GM23338 (cell line): ENCODE measurements at regions not wholly inside any gene's neighbourhood (a gene's known extent, or its start where the extent isn't known, plus 50 kb on each side); places are given as distances from the start of the nearest gene placed in this dataset.

Experiments
- ATAC-seq: fragments of 200-7000 bp; cut with Tn5 transposase; 3 replicates; pipeline ENCODE4 v1.9.1; 2020
- DNase-seq: peaks from one replicate; pipeline ENCODE4 v3.0.0-alpha.2; 2015; ENCODE audit warnings: low spot score
- H2AFZ ChIP-seq: fragments of 200-600 bp; sonication (generic); 2 replicates; pipeline ENCODE4 v1.8.0; 2016; ENCODE audit warnings: antibody characterized with exemption, mild to moderate bottlenecking, moderate library complexity
- H3F3A ChIP-seq: fragments of 200-600 bp; sonication (generic); replicated peaks from 2 replicates; pipeline ENCODE4 v1.8.0; 2017; ENCODE audit warnings: antibody characterized with exemption, mixed run types, low read depth
- H3K27ac ChIP-seq: fragments of 200-600 bp; sonication (generic); 2 replicates; pipeline ENCODE4 v1.6.1; 2016; ENCODE audit warnings: low read depth
- H3K27me3 ChIP-seq: fragments of 200-600 bp; sonication (generic); 2 replicates; pipeline ENCODE4 v1.8.0; 2016; ENCODE audit warnings: mild to moderate bottlenecking, mixed run types, moderate library complexity; ENCODE audit not compliant: insufficient read depth
- H3K36me3 ChIP-seq: fragments of 200-600 bp; sonication (generic); 2 replicates; pipeline ENCODE4 v1.8.0; 2016; ENCODE audit warnings: mild to moderate bottlenecking; ENCODE audit not compliant: insufficient read depth
- H3K4me1 ChIP-seq: fragments of 200-600 bp; sonication (generic); 2 replicates; pipeline ENCODE4 v1.8.0; 2016; ENCODE audit warnings: mild to moderate bottlenecking, moderate library complexity; ENCODE audit not compliant: insufficient read depth
- H3K4me2 ChIP-seq: fragments of 200-600 bp; sonication (generic); 2 replicates; pipeline ENCODE4 v1.7.1; 2017; ENCODE audit warnings: mixed run types
- H3K4me3 ChIP-seq: fragments of 200-600 bp; sonication (generic); 2 replicates; pipeline ENCODE4 v1.6.1; 2016; ENCODE audit warnings: mixed run types
- H3K79me2 ChIP-seq: fragments of 200-600 bp; sonication (generic); replicated peaks from 2 replicates; pipeline ENCODE4 v1.8.0; 2017; ENCODE audit warnings: mild to moderate bottlenecking; ENCODE audit not compliant: insufficient read depth
- H3K9me2 ChIP-seq: fragments of 200-600 bp; sonication (generic); 2 replicates; pipeline ENCODE4 v1.8.0; 2017; ENCODE audit not compliant: insufficient read depth
- H4K20me1 ChIP-seq: fragments of 200-600 bp; sonication (generic); replicated peaks from 2 replicates; pipeline ENCODE4 v1.8.0; 2017; ENCODE audit warnings: mild to moderate bottlenecking; ENCODE audit not compliant: insufficient read depth
- H3K27ac Mint-ChIP-seq: 2 replicates; pipeline ENCODE4 v1.8.0; 2020; ENCODE audit warnings: inconsistent platforms, mild to moderate bottlenecking, moderate library complexity, mixed read lengths
- H3K27me3 Mint-ChIP-seq: 3 replicates; pipeline ENCODE4 v1.8.0; 2022; ENCODE audit warnings: low read depth, mild to moderate bottlenecking, moderate library complexity, mixed read lengths, inconsistent platforms; ENCODE audit not compliant: insufficient read depth, poor library complexity
- H3K36me3 Mint-ChIP-seq: 3 replicates; pipeline ENCODE4 v1.8.0; 2021; ENCODE audit warnings: low read depth, mild to moderate bottlenecking, inconsistent platforms, moderate library complexity, mixed read lengths
- H3K4me1 Mint-ChIP-seq: 3 replicates; pipeline ENCODE4 v1.8.0; 2020; ENCODE audit warnings: mild to moderate bottlenecking, inconsistent platforms, mixed read lengths
- H3K4me3 Mint-ChIP-seq: 3 replicates; pipeline ENCODE4 v1.8.0; 2021; ENCODE audit warnings: moderate library complexity, mild to moderate bottlenecking, inconsistent platforms, mixed read lengths
- H3K9me3 Mint-ChIP-seq: 3 replicates; pipeline ENCODE4 v1.8.0; 2020; ENCODE audit warnings: moderate library complexity, mild to moderate bottlenecking, inconsistent platforms, mixed read lengths
- CREB1 ChIP-seq: fragments of 250-450 bp; sonication (Bioruptor Pico); IDR thresholded peaks from 2 replicates; pipeline ENCODE4 v1.5.0; 2020; ENCODE audit warnings: low read depth, mild to moderate bottlenecking, moderate library complexity
- CTCF ChIP-seq, 2 experiments: fragments of 200-600 bp in 1 of 2; sonication (generic) in 1 of 2; conservative IDR thresholded peaks; 2 replicates each; pipeline versions ENCODE4 v1.5.1 to v1.6.1; 2016 to 2017; ENCODE audit warnings: antibody characterized with exemption in 2 of 2, low read depth in 2 of 2, mild to moderate bottlenecking in 2 of 2, moderate library complexity in 1 of 2
- ETS1 ChIP-seq: IDR thresholded peaks from 2 replicates; pipeline ENCODE4 v1.6.1; 2016; ENCODE audit warnings: antibody characterized with exemption
- EZH2phosphoT487 ChIP-seq: fragments of 200-600 bp; sonication (generic); IDR thresholded peaks from one replicate; pipeline ENCODE4 v1.8.1; 2018; ENCODE audit warnings: antibody characterized with exemption; ENCODE audit not compliant: unreplicated experiment
- JUNB ChIP-seq: IDR thresholded peaks from one replicate; pipeline ENCODE4 v1.6.1; 2016; ENCODE audit warnings: antibody characterized with exemption; ENCODE audit not compliant: unreplicated experiment
- NANOG ChIP-seq: IDR thresholded peaks from 2 replicates; pipeline ENCODE4 v1.6.1; 2016; ENCODE audit warnings: antibody characterized with exemption, borderline replicate concordance
- POLR2AphosphoS5 ChIP-seq: IDR thresholded peaks from 2 replicates; pipeline ENCODE4 v1.6.1; 2016; ENCODE audit warnings: antibody characterized with exemption, low read depth
- ZNF114 ChIP-seq: fragments of 250-450 bp; sonication (Bioruptor Pico); IDR thresholded peaks from 2 replicates; pipeline ENCODE4 v1.5.0; 2020; ENCODE audit warnings: mild to moderate bottlenecking, moderate library complexity
- ZNF462 ChIP-seq: fragments of 250-450 bp; sonication (Bioruptor Pico); IDR thresholded peaks from 2 replicates; pipeline ENCODE4 v1.5.0; 2020; ENCODE audit warnings: mild to moderate bottlenecking, moderate library complexity

GRCh38 chr7:42429339-42429738 lies 192.3 kb upstream of the GLI3 start:
- DNase-seq, result no peak
- no peaks in the 10 kb centered on the region for H3K4me1 ChIP-seq
- Mint-ChIP-seq H3K27me3 (peaks cover 2% of the 10 kb centered on the region), H3K4me3 (no peak overlapping the region), H3K36me3 (no peaks in the 10 kb centered on the region), H3K27ac (no peak overlapping the region), H3K4me1 (peaks cover 9% of the 10 kb centered on the region), H3K9me3 (no peaks in the 10 kb centered on the region)
- H3K79me2 ChIP-seq, result no peaks in the 10 kb centered on the region
- no peaks in the 10 kb centered on the region for H3F3A ChIP-seq
- no peak for TF ChIP-seq CTCF (conservative IDR thresholded peaks at IDR 0.05; ENCODE audit: low read depth in 2 of 2)
- no peak for TF ChIP-seq JUNB
- H3K9me2 ChIP-seq, result no peaks in the 10 kb centered on the region
- no peak overlapping the region for H3K4me3 ChIP-seq
- H4K20me1 ChIP-seq, result no peaks in the 10 kb centered on the region
- no peaks in the 10 kb centered on the region for H3K36me3 ChIP-seq
- H3K27ac ChIP-seq, result no peak overlapping the region
- H3K4me2 ChIP-seq, result no peak overlapping the region
- peak overlapping the region; percentile 92; the same call in 1 of the 2 replicates for H2AFZ ChIP-seq
- no peak for ATAC-seq
- H3K27me3 ChIP-seq, result no peaks in the 10 kb centered on the region

GRCh38 chr7:42426163-42426562 lies 189.2 kb upstream of the GLI3 start:
- Histone ChIP-seq H3K4me1 (no peaks in the 10 kb centered on the region), H3K4me3 (no peak overlapping the region), H3K9me2 (0 out of 2 replicates have a peak, but pooled peaks cover 3% of the 10 kb centered on the region), H4K20me1 (no peaks in the 10 kb centered on the region), H3K27me3 (no peaks in the 10 kb centered on the region), H3F3A (no peaks in the 10 kb centered on the region), H3K79me2 (no peaks in the 10 kb centered on the region), H3K36me3 (no peaks in the 10 kb centered on the region), H2AFZ (no peak overlapping the region), H3K27ac (no peak overlapping the region), H3K4me2 (no peak overlapping the region)
- Mint-ChIP-seq H3K4me3 (no peak overlapping the region), H3K4me1 (peaks cover 9% of the 10 kb centered on the region), H3K27me3 (peaks cover 2% of the 10 kb centered on the region), H3K36me3 (no peaks in the 10 kb centered on the region), H3K9me3 (no peaks in the 10 kb centered on the region), H3K27ac (no peak overlapping the region)
- DNase-seq (no peak), ATAC-seq (no peak)
- no peak for TF ChIP-seq POLR2AphosphoS5
- TF ChIP-seq CREB1 (CRISPR knock-in tag), result no peak
- TF ChIP-seq NANOG, result no peak
- no peak for TF ChIP-seq JUNB
- no peak for TF ChIP-seq ETS1
- TF ChIP-seq ZNF462 (CRISPR knock-in tag), result no peak
- TF ChIP-seq EZH2phosphoT487, result no peak
- TF ChIP-seq ZNF114 (CRISPR knock-in tag), result no peak
- no peak for TF ChIP-seq CTCF (conservative IDR thresholded peaks at IDR 0.05; ENCODE audit: low read depth in 2 of 2)
